Mesodermal cell (in vitro differentiated cells): ENCODE measurements at regions not wholly inside any gene's neighbourhood (a gene's known extent, or its start where the extent isn't known, plus 50 kb on each side); places are given as distances from the start of the nearest gene placed in this dataset.

ENCODE experiments used
- H3K27ac ChIP-seq: 2 replicates; pipeline ENCODE4 v1.7.0; 2013; ENCODE audit warnings: mild to moderate bottlenecking, low read depth, low read length, moderate library complexity; ENCODE audit not compliant: severe bottlenecking
- H3K36me3 ChIP-seq: 2 replicates; pipeline ENCODE4 v1.7.1; 2013; ENCODE audit warnings: mild to moderate bottlenecking, low read length, moderate library complexity; ENCODE audit not compliant: control insufficient read depth, insufficient read depth
- H3K4me1 ChIP-seq: one replicate; pipeline ENCODE4 v1.7.1; 2013; ENCODE audit warnings: mild to moderate bottlenecking, low read length; ENCODE audit not compliant: insufficient read depth, control insufficient read depth, poor library complexity, severe bottlenecking
- H3K4me3 ChIP-seq: 2 replicates; pipeline ENCODE4 v1.7.0; 2013; ENCODE audit warnings: low read length, control low read depth, mild to moderate bottlenecking; ENCODE audit not compliant: insufficient read depth, poor library complexity, severe bottlenecking; ENCODE audit errors: extremely low read depth
- H3K9me3 ChIP-seq: 2 replicates; pipeline ENCODE4 v1.7.1; 2013; ENCODE audit warnings: mild to moderate bottlenecking, low read length, moderate library complexity; ENCODE audit not compliant: control insufficient read depth
- WGBS, 2 experiments: methylation state at CpG; one replicate each; pipeline ENCODE4 v1.1.5; 2013; ENCODE audit warnings: missing lambda C conversion rate in 2 of 2; ENCODE audit not compliant: insufficient coverage in 2 of 2; 5-methylcytosine and 5-hydroxymethylcytosine counted together

DNA sequence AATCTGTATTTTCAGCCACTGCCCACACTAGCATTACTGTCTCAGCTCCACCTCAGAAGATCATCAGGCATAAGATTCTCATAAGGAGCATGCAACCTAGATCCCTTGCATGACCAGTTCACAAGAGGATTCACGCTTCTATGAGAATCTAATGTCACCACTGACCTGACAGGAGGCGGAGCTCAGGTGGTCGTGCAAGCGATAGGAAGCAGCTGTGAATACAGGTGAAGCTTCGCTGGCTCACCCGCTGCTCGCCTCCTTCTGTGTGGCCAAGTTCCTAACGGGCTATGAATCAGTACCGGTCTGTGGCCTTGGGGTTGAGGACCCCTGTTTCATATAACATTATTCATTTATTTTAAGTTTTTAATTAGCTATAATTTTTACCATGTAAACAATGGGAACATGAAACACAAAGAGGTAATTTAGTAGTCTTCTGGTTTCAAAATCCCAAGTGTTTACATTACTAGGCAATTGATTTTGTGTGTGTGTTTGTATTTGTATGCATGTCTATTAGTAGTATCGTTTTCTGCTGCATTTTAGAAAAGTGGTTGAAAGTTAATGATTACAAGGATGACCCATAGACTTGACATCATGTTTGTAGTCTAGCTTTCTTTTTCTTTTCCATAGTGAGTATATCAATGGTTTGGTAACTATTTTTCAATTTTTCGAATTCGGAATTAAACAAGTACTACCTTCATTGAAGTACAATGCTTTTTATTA is 159.4 kb downstream of the TENT4A start:
- H3K9me3 ChIP-seq: no peaks in the 10 kb centered on the region
- no peak overlapping the region for H3K27ac ChIP-seq
- 82 to 97% methylated on average over 5 to 7 of the region's 12 CpGs for WGBS, 2 experiments
- H3K4me3 ChIP-seq: no peak overlapping the region
- no peaks in the 10 kb centered on the region for H3K36me3 ChIP-seq
- H3K4me1 ChIP-seq: no peaks in the 10 kb centered on the region

DNA sequence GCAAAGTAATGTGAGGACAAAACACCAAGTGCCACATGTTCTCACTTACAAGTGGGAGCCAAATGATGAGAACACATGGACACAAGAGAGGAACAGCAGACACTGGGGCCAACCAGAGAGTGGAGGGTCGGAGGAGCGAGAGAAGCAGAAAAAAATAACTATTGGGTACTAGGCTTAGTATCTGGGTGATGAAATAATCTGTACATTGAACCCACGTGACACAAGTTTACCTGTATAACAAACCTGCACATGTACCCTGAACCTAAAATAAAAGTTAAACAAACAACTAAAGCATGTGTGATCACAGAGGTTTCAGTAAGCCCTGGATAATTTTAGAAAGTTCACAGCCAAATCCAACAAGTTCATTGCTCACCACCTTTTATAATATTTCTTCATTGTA is 160.1 kb downstream of the TENT4A start:
- no peaks in the 10 kb centered on the region for H3K36me3 ChIP-seq
- H3K4me3 ChIP-seq: no peak overlapping the region
- no peaks in the 10 kb centered on the region for H3K4me1 ChIP-seq
- H3K27ac ChIP-seq: no peak overlapping the region
- 75 to 87% methylated on average over 2 to 3 of the region's 3 CpGs for WGBS, 2 experiments
- H3K9me3 ChIP-seq: no peaks in the 10 kb centered on the region

DNA sequence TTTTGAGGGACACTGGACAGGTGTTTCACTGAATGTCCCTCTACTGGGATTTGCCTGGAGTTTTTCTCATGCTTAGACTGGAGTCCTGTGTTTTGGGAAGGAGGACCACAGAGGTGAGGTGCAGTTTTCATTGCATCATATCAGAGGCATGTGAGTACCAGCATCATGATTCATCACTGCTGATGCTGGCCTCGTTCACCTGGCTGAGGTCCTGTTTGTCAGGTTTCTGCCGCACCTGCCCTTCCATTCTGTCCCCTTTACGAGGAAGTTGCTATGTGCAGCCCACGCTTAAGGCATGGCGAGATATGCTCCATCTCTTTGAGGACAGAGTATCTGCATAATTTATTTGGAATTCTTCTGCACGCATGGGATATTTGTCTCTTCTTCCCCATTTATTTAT is 162.1 kb downstream of the TENT4A start:
- Histone ChIP-seq H3K4me3 (no peak overlapping the region), H3K36me3 (no peaks in the 10 kb centered on the region), H3K9me3 (no peaks in the 10 kb centered on the region), H3K4me1 (no peaks in the 10 kb centered on the region), H3K27ac (no peak overlapping the region)
- 78 to 98% methylated on average over 1 to 3 of the region's 6 CpGs for WGBS, 2 experiments

DNA sequence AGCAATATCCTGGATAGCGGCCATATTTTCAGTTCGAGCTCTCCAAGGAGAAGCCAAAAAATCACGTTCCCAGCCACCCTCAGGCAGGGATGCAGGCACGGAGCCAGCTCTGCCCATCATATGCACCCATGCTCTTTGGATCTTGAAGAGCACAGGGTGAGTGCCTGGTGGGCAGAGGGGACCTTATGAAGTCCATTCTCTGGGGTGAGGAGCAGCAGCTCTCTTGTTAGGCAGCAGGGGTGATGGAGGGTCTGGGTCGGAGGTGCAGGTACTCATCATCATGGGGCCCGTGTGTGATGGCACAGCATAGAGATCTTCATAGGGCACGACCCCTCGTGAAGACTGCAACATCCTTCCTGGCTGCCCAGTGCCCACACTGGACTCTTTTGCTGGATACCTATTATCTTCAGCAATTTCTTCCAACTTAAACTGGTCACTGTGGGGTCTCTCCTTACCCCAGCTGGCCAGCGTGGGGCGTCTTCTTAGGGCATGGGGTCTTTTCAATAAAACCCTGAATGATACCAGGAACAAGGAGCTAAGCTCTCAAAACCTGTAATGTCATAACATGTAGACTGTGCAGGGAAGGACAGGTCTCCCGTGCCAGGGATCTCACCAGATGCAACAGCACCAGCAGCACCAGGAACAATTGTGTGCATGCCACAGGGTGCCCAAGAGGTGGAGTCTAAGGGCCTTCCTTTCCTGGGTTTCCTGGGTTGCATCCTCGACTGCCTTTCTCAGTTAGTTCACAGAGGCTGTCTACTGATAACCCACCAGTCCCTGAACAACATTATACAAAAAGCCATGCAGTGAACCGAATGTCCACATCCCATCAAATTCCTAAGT is 165.0 kb downstream of the TENT4A start:
- H3K9me3 ChIP-seq: no peaks in the 10 kb centered on the region
- no peak overlapping the region for H3K27ac ChIP-seq
- no peaks in the 10 kb centered on the region for H3K4me1 ChIP-seq
- no peak overlapping the region for H3K4me3 ChIP-seq
- no peaks in the 10 kb centered on the region for H3K36me3 ChIP-seq
- 87 to 90% methylated on average over 7 to 11 of the region's 13 CpGs for WGBS, 2 experiments

DNA sequence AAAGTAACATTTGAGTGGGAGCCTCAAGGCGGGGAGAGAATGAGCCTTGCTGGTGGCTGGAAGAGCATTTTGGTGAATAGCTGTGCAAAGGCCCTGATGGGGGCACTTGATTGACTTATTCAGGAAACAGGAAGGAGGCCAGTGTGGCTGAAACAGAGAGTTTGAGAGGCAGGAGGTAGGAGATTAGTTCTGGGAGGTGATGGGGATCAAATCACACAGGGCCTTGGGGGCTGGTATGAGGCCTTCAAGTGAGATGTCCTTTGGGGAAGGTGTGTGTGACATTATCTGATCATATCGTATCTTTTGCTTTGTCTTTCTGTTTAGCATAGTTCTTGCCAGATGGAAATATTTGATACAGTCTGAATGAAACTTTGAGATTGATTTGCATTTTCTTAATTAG is 172.3 kb downstream of the TENT4A start:
- Histone ChIP-seq H3K4me3 (no peak overlapping the region), H3K4me1 (no peaks in the 10 kb centered on the region), H3K9me3 (peaks cover 8% of the 10 kb centered on the region), H3K27ac (no peak overlapping the region), H3K36me3 (no peaks in the 10 kb centered on the region)
- WGBS, 2 experiments: 82 to 90% methylated on average over 2 of the region's 2 CpGs

DNA sequence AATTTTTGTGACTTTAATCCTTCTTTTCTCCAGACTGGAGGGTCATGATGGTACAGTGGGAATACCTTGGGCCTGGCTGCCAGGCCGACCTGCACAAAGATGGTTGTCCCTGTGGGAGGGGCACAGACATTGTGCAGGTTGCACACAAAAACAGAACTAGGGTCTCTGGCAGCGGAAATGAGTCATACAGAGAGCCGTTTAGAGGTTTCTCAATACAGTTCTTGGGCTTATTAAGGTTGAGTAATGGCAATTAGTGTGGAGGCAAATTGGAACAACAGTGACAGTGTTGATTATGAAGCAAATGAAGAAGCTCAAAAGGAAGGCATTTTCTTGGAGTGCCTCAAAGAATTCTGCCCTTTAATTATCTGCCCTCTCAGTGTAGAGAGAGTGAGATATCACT is 173.6 kb downstream of the TENT4A start:
- H3K4me1 ChIP-seq: no peaks in the 10 kb centered on the region
- no peak overlapping the region for H3K27ac ChIP-seq
- WGBS, 2 experiments: 76 to 84% methylated on average over 2 to 3 of the region's 3 CpGs
- H3K4me3 ChIP-seq: no peak overlapping the region
- H3K9me3 ChIP-seq: peaks cover 8% of the 10 kb centered on the region
- H3K36me3 ChIP-seq: no peaks in the 10 kb centered on the region

DNA sequence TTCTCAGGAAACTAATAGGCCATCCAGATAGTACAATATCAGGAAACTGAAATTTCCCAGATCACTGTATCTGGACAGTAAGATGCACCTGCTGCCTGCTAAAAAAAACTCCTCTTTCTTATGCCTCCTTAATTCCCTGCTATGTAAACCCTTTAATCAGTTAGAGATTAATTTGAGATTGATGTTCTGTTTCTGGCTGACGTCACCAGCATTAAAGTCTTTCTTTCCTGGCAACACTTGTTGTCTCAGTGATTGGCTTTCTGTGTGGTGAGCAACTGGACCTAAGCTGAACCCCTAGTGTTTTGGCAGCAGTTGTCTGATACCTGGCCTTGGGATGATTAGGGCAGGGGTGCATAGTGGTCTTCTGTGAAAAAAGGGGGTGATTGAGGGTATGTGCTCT is 175.8 kb downstream of the TENT4A start:
- H3K36me3 ChIP-seq: no peaks in the 10 kb centered on the region
- 89 to 100% methylated on average over 1 of the region's 1 CpG for WGBS, 2 experiments

DNA sequence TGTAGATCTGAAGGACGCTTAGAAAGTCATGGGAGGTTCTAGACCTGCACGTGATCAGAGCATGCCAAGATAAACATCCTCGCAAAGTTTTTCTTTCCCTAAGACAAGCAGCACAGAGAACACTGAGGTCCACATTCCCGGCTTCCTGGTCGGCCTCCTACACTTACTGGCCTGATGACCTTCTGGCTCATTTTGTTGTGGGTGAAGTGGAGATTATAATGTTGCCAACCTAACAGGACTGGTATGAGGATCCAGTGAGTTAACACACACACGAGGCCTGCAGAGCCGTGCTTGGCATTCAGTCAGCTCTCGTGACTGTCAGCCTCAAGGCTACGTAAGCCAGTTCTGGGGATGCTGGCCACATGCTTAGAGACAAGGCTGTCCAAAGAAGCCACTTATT is 186.0 kb downstream of the TENT4A start:
- Histone ChIP-seq H3K4me1 (no peaks in the 10 kb centered on the region), H3K4me3 (no peak overlapping the region), H3K27ac (no peak overlapping the region), H3K9me3 (no peaks in the 10 kb centered on the region), H3K36me3 (no peaks in the 10 kb centered on the region)
- 70 to 71% methylated on average over 6 of the region's 9 CpGs for WGBS, 2 experiments

More for the DNA sequence above, 175.8 kb downstream of the TENT4A start:
- Histone ChIP-seq H3K4me3 (no peak overlapping the region), H3K27ac (no peak overlapping the region), H3K4me1 (no peaks in the 10 kb centered on the region), H3K9me3 (peaks cover 8% of the 10 kb centered on the region)

DNA sequence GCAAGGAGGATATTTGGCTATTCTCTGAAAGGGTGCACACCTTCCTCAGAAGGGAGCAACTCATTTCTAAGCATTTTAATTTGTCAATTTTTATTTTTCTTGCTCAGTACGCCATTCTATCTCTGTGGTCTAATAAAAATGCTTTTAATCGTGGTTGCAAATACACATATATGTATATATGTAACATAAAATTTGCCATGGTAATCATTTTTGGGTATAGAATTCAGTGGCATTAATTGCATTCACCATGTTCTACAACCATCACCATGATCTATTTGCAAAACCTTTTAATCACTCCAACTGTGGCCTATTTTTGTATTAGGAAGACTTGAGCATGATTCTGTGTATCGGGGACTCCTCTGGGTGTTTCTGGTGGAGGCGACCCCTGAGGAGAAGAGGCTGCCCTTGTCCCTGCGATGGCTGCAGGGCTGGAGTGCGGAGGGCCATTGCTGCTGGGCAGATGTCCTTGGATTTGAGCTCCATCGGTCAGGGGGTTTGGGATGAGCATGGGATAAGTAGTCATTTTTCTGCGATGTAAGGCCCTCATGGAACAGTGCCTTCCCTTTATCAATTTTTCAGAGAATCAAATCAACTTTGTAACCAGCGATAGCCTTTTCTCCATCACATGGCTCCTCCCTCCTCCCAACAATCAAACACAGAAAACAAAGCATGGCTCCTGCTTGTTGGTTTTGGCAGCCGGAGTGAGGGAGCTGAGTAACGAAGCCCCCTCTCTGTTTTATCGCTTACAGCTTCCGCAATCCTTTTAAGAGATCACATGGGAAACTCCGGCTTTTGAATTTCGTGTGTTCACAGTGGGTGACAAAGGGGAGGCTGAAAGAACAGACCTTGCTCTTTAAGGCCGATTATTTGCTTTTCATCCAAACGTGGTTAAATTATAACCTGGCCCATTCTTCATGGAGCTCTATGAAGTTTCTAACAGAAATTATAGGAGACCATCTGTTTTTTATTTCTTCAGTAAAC is 187.3 kb downstream of the TENT4A start:
- WGBS, 2 experiments: 77 to 88% methylated on average over 11 of the region's 17 CpGs
- Histone ChIP-seq H3K36me3 (no peaks in the 10 kb centered on the region), H3K9me3 (no peaks in the 10 kb centered on the region), H3K4me1 (no peaks in the 10 kb centered on the region), H3K27ac (no peak overlapping the region), H3K4me3 (no peak overlapping the region)

DNA sequence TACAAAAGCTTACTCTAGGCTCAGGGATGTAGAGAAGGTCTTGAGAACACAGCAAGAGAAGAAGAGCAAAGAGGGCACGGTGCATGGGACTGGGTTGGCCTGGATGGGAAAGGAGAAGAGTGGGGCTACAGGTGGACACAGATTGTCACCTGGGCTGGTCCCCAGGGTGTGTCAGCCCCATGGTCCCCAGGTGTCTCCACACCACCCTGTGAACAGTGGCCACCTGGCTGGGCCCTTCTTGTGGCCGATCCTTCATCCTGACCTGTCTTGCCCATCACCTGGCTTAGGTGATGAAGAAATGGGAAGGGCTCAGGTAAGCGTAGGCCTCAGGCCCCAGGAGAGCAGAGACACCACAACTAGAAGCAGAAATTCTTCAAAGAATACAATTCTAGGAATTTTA is 188.9 kb downstream of the TENT4A start:
- WGBS, 2 experiments: 90 to 100% methylated on average over 2 of the region's 3 CpGs
- H3K9me3 ChIP-seq: no peaks in the 10 kb centered on the region
- no peak overlapping the region for H3K27ac ChIP-seq
- no peak overlapping the region for H3K4me3 ChIP-seq
- no peaks in the 10 kb centered on the region for H3K4me1 ChIP-seq
- H3K36me3 ChIP-seq: no peaks in the 10 kb centered on the region
